Prostate gland (tissue), 2 donors: ENCODE measurements at regions not wholly inside any gene's neighbourhood (a gene's known extent, or its start where the extent isn't known, plus 50 kb on each side); places are given as distances from the start of the nearest gene placed in this dataset.

Experiments used
- DNase-seq: peaks from one replicate; pipeline ENCODE4 v3.0.0-alpha.2; 2019; ENCODE audit warnings: low spot score
- H3K27ac ChIP-seq, 2 donors: fragments of 200-600 bp; sonication (generic); 2 replicates each; pipeline ENCODE4 v1.5.1; 2017 to 2019
- H3K27me3 ChIP-seq: fragments of 200-600 bp; sonication (generic); replicated peaks from 2 replicates; pipeline ENCODE4 v1.5.1; 2019; ENCODE audit not compliant: insufficient read depth
- H3K36me3 ChIP-seq, 2 donors: fragments of 200-600 bp; sonication (generic); 1 replicate in 1 of 2; 2 replicates in 1 of 2; pipeline versions ENCODE4 v1.5.1 to v1.8.1; 2017 to 2019
- H3K4me1 ChIP-seq: fragments of 200-600 bp; sonication (generic); replicated peaks from 2 replicates; pipeline ENCODE4 v1.5.1; 2019
- H3K4me3 ChIP-seq, 2 donors: fragments of 200-600 bp; sonication (generic); 2 replicates each; pipeline ENCODE4 v1.5.1; 2017 to 2019
- H3K9me3 ChIP-seq: fragments of 200-600 bp; sonication (generic); 2 replicates; pipeline ENCODE4 v1.5.1; 2017
- CTCF ChIP-seq, 4 experiments: fragments of 200-600 bp in 2 of 4; fragments of 450-650 bp in 2 of 4; sonication (generic) in 2 of 4; IDR thresholded peaks; 1 replicate in 3 of 4; 2 replicates in 1 of 4; pipeline ENCODE4 v1.5.1; 2016 to 2019; ENCODE audit warnings: antibody characterized with exemption in 4 of 4, mild to moderate bottlenecking in 2 of 4, moderate library complexity in 2 of 4
- POLR2A ChIP-seq: fragments of 450-650 bp; IDR thresholded peaks from one replicate; pipeline ENCODE4 v1.6.1; 2016; ENCODE audit warnings: antibody characterized with exemption, mild to moderate bottlenecking
- POLR2AphosphoS5 ChIP-seq: sonication (generic); formaldehyde crosslinking; IDR thresholded peaks from one replicate; pipeline ENCODE4 v1.6.1; 2017; ENCODE audit warnings: antibody characterized with exemption
- WGBS: methylation state at CpG from one replicate; pipeline ENCODE4 v1.1.5; 2018; 5-methylcytosine and 5-hydroxymethylcytosine counted together
- intact Hi-C: fragments of 100-400 bp; cut with DNase I; formaldehyde crosslinking; loops from one replicate; pipeline ENCODE4 v1.14.2; 2022

GRCh38 chr16:17839272-17839671, 368.5 kb upstream of the XYLT1 start:
- Histone ChIP-seq H3K36me3 (no peaks in the 10 kb centered on the region), H3K4me3 (no peak overlapping the region), H3K27ac (no peak overlapping the region), H3K4me1 (no peaks in the 10 kb centered on the region), H3K27me3 (no peaks in the 10 kb centered on the region), H3K9me3 (no peaks in the 10 kb centered on the region)
- 86% methylated on average over 9 of the region's 9 CpGs for WGBS
- no peak for DNase-seq
- intact Hi-C loops: no loop called here
- no peak for TF ChIP-seq POLR2A
- TF ChIP-seq POLR2AphosphoS5: no peak
- no peak for TF ChIP-seq CTCF (IDR thresholded peaks at IDR 0.05)

DNA sequence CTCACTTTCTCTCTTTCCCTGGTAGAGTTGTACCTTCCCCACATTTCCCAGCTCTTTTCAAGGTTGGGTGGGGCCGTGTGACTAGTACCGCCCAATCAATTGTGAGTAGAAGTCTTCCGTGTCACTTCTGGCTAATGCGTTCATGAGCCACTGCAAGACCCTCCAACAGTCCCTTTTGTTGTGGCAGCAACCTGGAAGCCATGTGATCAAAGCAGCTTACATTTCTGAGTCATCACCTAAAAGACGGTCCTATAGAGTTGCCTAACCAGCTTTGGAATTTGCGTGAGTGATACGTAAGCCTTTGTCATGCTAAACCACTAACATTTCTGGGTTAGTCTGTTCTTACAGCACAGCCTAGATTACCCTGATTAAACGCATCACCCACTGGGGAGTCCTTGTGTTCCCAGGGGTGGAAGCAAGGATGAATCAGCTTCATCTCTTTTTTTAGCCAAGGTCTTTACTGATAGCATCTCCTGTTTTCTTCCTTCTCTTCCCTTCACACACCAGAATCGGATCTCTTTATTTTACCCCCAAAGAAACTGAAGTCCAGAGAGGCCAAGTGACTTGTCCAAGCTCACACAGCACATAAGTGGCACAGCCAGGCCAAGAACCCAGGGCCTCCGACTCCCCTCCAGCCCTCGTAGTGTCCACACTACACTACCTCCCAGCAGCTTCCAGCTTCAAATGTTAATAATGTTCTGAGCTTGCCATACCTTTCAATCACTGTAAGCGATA, 366.3 kb upstream of the XYLT1 start:
- Histone ChIP-seq H3K27me3 (no peaks in the 10 kb centered on the region), H3K27ac (no peak overlapping the region), H3K36me3 (no peaks in the 10 kb centered on the region), H3K4me1 (no peaks in the 10 kb centered on the region), H3K9me3 (no peaks in the 10 kb centered on the region), H3K4me3 (no peak overlapping the region)
- WGBS: 58% methylated on average over 12 of the region's 12 CpGs
- intact Hi-C loops: no loop called here
- DNase-seq: no peak
- no peak for TF ChIP-seq POLR2A
- no peak for TF ChIP-seq POLR2AphosphoS5
- TF ChIP-seq CTCF (IDR thresholded peaks at IDR 0.05): no peak

DNA sequence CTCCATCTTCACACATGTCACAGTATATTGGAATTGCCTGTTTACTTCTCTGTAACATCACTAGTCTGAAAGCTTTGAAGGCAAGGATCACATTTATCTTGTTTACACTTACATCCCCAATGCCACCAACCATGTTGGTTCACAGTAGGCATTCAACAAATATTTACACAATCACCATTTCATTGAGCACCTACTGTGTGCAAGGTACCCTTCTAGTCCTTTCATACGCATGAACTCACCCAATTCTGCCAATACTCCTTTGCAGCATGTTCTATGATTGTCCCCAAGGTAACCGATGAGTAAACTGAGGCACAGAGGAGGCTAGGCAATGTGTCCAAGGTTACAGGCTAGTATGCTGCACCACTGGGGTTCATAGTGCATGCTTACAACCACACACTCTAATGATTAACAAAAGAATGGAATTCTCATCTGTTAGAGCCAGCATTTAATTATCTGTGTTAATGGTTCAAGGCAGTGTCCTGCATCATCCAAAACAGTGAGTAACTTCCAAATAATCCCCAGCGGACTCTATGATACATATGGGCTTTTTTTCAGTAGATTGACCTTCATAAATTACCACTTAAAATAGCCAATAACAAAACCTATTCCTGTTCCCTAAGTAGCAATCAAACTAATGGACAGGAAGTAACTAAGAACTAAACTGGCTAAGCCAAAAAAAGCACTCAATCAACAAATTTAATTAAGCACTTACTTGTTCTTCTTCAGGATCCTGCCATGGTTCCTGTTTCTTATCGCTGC, 364.5 kb upstream of the XYLT1 start:
- Histone ChIP-seq H3K27ac (no peak overlapping the region), H3K4me3 (no peak overlapping the region), H3K9me3 (no peaks in the 10 kb centered on the region), H3K27me3 (no peaks in the 10 kb centered on the region), H3K4me1 (no peaks in the 10 kb centered on the region), H3K36me3 (no peaks in the 10 kb centered on the region)
- WGBS: 82% methylated on average over 4 of the region's 4 CpGs
- no peak for DNase-seq
- TF ChIP-seq POLR2A (no peak), CTCF (IDR thresholded peaks at IDR 0.05) (no peak), POLR2AphosphoS5 (no peak)
- intact Hi-C loops: no loop called here

DNA sequence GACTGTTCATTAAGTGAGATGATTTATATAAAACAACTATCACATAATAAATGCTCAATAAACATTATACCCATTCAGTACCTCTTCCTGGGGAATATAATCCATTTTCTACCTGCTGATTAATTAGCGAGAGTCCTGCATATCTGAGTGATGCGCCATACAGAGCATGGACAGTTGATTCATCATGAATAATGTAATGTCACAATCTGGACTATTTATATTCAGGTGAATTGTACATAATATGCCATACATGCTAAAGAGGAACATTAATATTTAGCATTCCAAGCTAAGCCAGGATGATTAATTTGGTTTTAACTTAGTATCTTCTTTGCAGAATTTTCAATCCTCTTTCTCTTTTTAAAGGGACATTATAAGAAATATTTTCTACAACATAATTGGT, 362.0 kb upstream of the XYLT1 start:
- TF ChIP-seq POLR2AphosphoS5 (no peak), POLR2A (no peak), CTCF (IDR thresholded peaks at IDR 0.05) (no peak)
- intact Hi-C loops: no loop called here

GRCh38 chr16:17831330-17831729, 360.6 kb upstream of the XYLT1 start:
- no peaks in the 10 kb centered on the region for H3K36me3 ChIP-seq
- no peaks in the 10 kb centered on the region for H3K9me3 ChIP-seq
- TF ChIP-seq POLR2AphosphoS5 (no peak), CTCF (IDR thresholded peaks at IDR 0.05) (no peak), POLR2A (no peak)
- no peak overlapping the region for H3K4me3 ChIP-seq
- WGBS: 63% methylated on average over 5 of the region's 5 CpGs
- H3K4me1 ChIP-seq: no peaks in the 10 kb centered on the region
- no peak overlapping the region for H3K27ac ChIP-seq
- H3K27me3 ChIP-seq: no peaks in the 10 kb centered on the region
- intact Hi-C loops: no loop called here
- no peak for DNase-seq

More for the DNA sequence above, 362.0 kb upstream of the XYLT1 start:
- H3K36me3 ChIP-seq: no peaks in the 10 kb centered on the region
- DNase-seq: no peak
- 94% methylated on average over 2 of the region's 2 CpGs for WGBS
- H3K4me3 ChIP-seq: no peak overlapping the region
- no peak overlapping the region for H3K27ac ChIP-seq
- no peaks in the 10 kb centered on the region for H3K27me3 ChIP-seq
- no peaks in the 10 kb centered on the region for H3K4me1 ChIP-seq
- H3K9me3 ChIP-seq: no peaks in the 10 kb centered on the region
